ENCODE measurements at regions not wholly inside any gene's neighbourhood (a gene's known extent, or its start where the extent isn't known, plus 50 kb on each side); places are given as distances from the start of the nearest gene placed in this dataset.

DNA sequence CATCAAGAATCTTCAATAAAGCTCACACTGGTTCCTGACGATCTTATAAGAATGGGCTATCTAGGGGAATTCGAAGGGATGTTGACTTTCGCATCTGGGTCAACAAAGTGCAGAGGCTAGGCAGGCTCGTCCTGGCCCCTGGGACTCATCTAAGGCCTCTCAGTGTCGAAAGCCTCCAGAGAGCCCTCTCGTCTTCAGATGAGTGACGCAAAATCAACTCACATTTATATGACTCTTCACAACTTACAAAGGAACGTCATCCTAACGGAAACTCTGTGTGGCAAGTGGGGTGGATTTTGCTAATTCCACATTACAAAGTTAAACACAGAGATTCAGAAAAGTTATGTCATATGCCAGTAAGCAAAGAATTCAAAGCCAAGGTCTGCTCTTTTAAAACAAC, 270.5 kb upstream of the EXOC2 start:
- TF ChIP-seq, protein P1, sequence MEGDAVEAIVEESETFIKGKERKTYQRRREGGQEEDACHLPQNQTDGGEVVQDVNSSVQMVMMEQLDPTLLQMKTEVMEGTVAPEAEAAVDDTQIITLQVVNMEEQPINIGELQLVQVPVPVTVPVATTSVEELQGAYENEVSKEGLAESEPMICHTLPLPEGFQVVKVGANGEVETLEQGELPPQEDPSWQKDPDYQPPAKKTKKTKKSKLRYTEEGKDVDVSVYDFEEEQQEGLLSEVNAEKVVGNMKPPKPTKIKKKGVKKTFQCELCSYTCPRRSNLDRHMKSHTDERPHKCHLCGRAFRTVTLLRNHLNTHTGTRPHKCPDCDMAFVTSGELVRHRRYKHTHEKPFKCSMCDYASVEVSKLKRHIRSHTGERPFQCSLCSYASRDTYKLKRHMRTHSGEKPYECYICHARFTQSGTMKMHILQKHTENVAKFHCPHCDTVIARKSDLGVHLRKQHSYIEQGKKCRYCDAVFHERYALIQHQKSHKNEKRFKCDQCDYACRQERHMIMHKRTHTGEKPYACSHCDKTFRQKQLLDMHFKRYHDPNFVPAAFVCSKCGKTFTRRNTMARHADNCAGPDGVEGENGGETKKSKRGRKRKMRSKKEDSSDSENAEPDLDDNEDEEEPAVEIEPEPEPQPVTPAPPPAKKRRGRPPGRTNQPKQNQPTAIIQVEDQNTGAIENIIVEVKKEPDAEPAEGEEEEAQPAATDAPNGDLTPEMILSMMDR (IDR thresholded peaks at IDR 0.05; ENCODE audit: insufficient read depth, low read length): no peak
- no peak for TF ChIP-seq GABPA (IDR thresholded peaks at IDR 0.05; ENCODE audit: low read depth)
- TF ChIP-seq POLR2AphosphoS5 (IDR thresholded peaks at IDR 0.05; ENCODE audit: low read depth): no peak
- no peak for TF ChIP-seq SPI1 (IDR thresholded peaks at IDR 0.05; ENCODE audit: borderline replicate concordance, low read depth)

Data from HL-60 (cell line).